D341Med (cell line): ENCODE measurements at regions not wholly inside any gene's neighbourhood (a gene's known extent, or its start where the extent isn't known, plus 50 kb on each side); places are given as distances from the start of the nearest gene placed in this dataset.
A peak's percentile ranks its signal among the peaks of the same experiment; 100 is the strongest.
"Not testable (repeated sequence)": the region's sequence is repeated elsewhere in the genome, so short reads cannot be mapped to it uniquely, and the experiment has no call there.

ENCODE experiments used
- DNase-seq: peaks from one replicate; pipeline ENCODE4 v3.0.0; 2012; ENCODE audit warnings: low spot score

- DNase-seq = not testable (repeated sequence)
These were observed 72.5 kb upstream of the CCNY start for GRCh38 chr10:35263827-35264226.

- not testable (repeated sequence) for DNase-seq
These were observed 71.7 kb upstream of the CCNY start for GRCh38 chr10:35264636-35265035.

- DNase-seq = no peak
These were observed 70.9 kb upstream of the CCNY start for GRCh38 chr10:35265435-35265834.

GRCh38 chr10:35268323-35268722, 68.0 kb upstream of the CCNY start:
- DNase-seq = no peak

GRCh38 chr10:35268791-35269257, 67.5 kb upstream of the CCNY start:
- no peak for DNase-seq

- no peak for DNase-seq
These were observed 66.2 kb upstream of the CCNY start for GRCh38 chr10:35270100-35270499.

- peak; percentile 88 for DNase-seq
These were observed 65.0 kb upstream of the CCNY start for GRCh38 chr10:35271086-35271858.

- DNase-seq = not testable (repeated sequence)
These were observed 64.5 kb upstream of the CCNY start for GRCh38 chr10:35271859-35272165.

- not testable (repeated sequence) for DNase-seq
These were observed 63.9 kb upstream of the CCNY start for GRCh38 chr10:35272401-35272800.

- not testable (repeated sequence) for DNase-seq
These were observed 62.3 kb upstream of the CCNY start for GRCh38 chr10:35273994-35274393.

GRCh38 chr10:35274498-35275060, 61.7 kb upstream of the CCNY start:
- DNase-seq = peak; percentile 87

- peak; percentile 46 for DNase-seq
These were observed 59.4 kb upstream of the CCNY start for GRCh38 chr10:35276889-35277288.

GRCh38 chr10:35280246-35280645, 56.1 kb upstream of the CCNY start:
- DNase-seq = not testable (repeated sequence)
